Vagina (tissue), 2 donors: ENCODE measurements at regions not wholly inside any gene's neighbourhood (a gene's known extent, or its start where the extent isn't known, plus 50 kb on each side); places are given as distances from the start of the nearest gene placed in this dataset.

Experiments used
- DNase-seq, 2 donors: peaks; one replicate each; pipeline ENCODE4 v3.0.0-alpha.2; 2017; ENCODE audit errors: extremely low spot score in 2 of 2
- H3K27ac ChIP-seq: fragments of 200-600 bp; sonication (generic); one replicate; pipeline ENCODE4 v1.5.1; 2019
- H3K27me3 ChIP-seq: fragments of 200-600 bp; sonication (generic); one replicate; pipeline ENCODE4 v1.5.1; 2019
- H3K36me3 ChIP-seq, 2 donors: fragments of 200-600 bp; sonication (generic); one replicate each; pipeline ENCODE4 v1.5.1; 2017 to 2019
- H3K4me1 ChIP-seq: fragments of 200-600 bp; sonication (generic); one replicate; pipeline ENCODE4 v1.5.1; 2019
- H3K4me3 ChIP-seq, 2 donors: fragments of 200-600 bp; sonication (generic); 1 replicate in 1 of 2; 2 replicates in 1 of 2; pipeline ENCODE4 v1.5.1; 2016 to 2019
- H3K9me3 ChIP-seq: fragments of 200-600 bp; sonication (generic); one replicate; pipeline ENCODE4 v1.5.1; 2019
- CTCF ChIP-seq, 3 experiments: fragments of 450-650 bp in 2 of 3; fragments of 200-600 bp in 1 of 3; sonication (generic) in 1 of 3; IDR thresholded peaks; one replicate each; pipeline ENCODE4 v1.5.1; 2017 to 2019; ENCODE audit warnings: antibody characterized with exemption in 3 of 3, mild to moderate bottlenecking in 2 of 3, moderate library complexity in 2 of 3
- POLR2A ChIP-seq, 2 donors: fragments of 450-650 bp; IDR thresholded peaks; one replicate each; pipeline ENCODE4 v1.6.1; 2017; ENCODE audit warnings: antibody characterized with exemption in 2 of 2, mild to moderate bottlenecking in 2 of 2, moderate library complexity in 2 of 2
- POLR2AphosphoS5 ChIP-seq, 2 donors: sonication (generic); formaldehyde crosslinking; IDR thresholded peaks; one replicate each; pipeline ENCODE4 v1.9.0; 2017; ENCODE audit warnings: antibody characterized with exemption in 2 of 2, mild to moderate bottlenecking in 2 of 2, low read depth in 1 of 2; ENCODE audit not compliant: insufficient read depth in 1 of 2
- intact Hi-C: fragments of 100-400 bp; cut with DNase I; formaldehyde crosslinking; loops from one replicate; pipeline ENCODE4 v1.15.1; 2023

- Histone ChIP-seq H3K27me3 (no peaks in the 10 kb centered on the region), H3K4me1 (peaks cover 7% of the 10 kb centered on the region), H3K36me3 (peaks cover 0 to 9% of the 10 kb centered on the region in 2 donors), H3K4me3 (no peak overlapping the region), H3K9me3 (no peaks in the 10 kb centered on the region), H3K27ac (no peak overlapping the region)
- intact Hi-C loops: no loop called here
- no peak for DNase-seq
- TF ChIP-seq POLR2A (IDR thresholded peaks at IDR 0.05) (no peak), POLR2AphosphoS5 (IDR thresholded peaks at IDR 0.05; ENCODE audit: insufficient read depth in 1 of 2, low read depth in 1 of 2) (no peak), CTCF (IDR thresholded peaks at IDR 0.05) (no peak)
These were observed 259.9 kb downstream of the MRTFB start for GRCh38 chr16:14331020-14331419.

GRCh38 chr16:14329727-14330350 is 258.7 kb downstream of the MRTFB start:
- intact Hi-C loops: no loop called here
- H3K27ac ChIP-seq: no peak overlapping the region
- no peak overlapping the region for H3K4me3 ChIP-seq

GRCh38 chr16:14325502-14326401 is 254.6 kb downstream of the MRTFB start:
- Histone ChIP-seq H3K27me3 (no peaks in the 10 kb centered on the region), H3K36me3 (peaks cover 0 to 9% of the 10 kb centered on the region in 2 donors), H3K4me1 (peaks cover 10% of the 10 kb centered on the region), H3K9me3 (no peaks in the 10 kb centered on the region), H3K4me3 (no peak overlapping the region), H3K27ac (no peak overlapping the region)
- TF ChIP-seq CTCF (IDR thresholded peaks at IDR 0.05) (no peak), POLR2A (IDR thresholded peaks at IDR 0.05) (no peak), POLR2AphosphoS5 (IDR thresholded peaks at IDR 0.05; ENCODE audit: insufficient read depth in 1 of 2, low read depth in 1 of 2) (no peak)
- no peak for DNase-seq
- intact Hi-C loops: no loop called here

More at GRCh38 chr16:14329727-14330350, 258.7 kb downstream of the MRTFB start:
- DNase-seq: no peak
- peaks cover 0 to 9% of the 10 kb centered on the region in 2 donors for H3K36me3 ChIP-seq
- H3K9me3 ChIP-seq: no peaks in the 10 kb centered on the region
- no peaks in the 10 kb centered on the region for H3K27me3 ChIP-seq
- peaks cover 10% of the 10 kb centered on the region for H3K4me1 ChIP-seq
- TF ChIP-seq CTCF (IDR thresholded peaks at IDR 0.05) (no peak), POLR2A (IDR thresholded peaks at IDR 0.05) (no peak), POLR2AphosphoS5 (IDR thresholded peaks at IDR 0.05; ENCODE audit: insufficient read depth in 1 of 2, low read depth in 1 of 2) (no peak)

- TF ChIP-seq POLR2AphosphoS5 (IDR thresholded peaks at IDR 0.05; ENCODE audit: insufficient read depth in 1 of 2, low read depth in 1 of 2) (no peak), CTCF (IDR thresholded peaks at IDR 0.05) (no peak), POLR2A (IDR thresholded peaks at IDR 0.05) (no peak)
- no peak for DNase-seq
- Histone ChIP-seq H3K4me3 (no peak overlapping the region), H3K9me3 (no peaks in the 10 kb centered on the region), H3K27me3 (no peaks in the 10 kb centered on the region), H3K4me1 (peaks cover 10% of the 10 kb centered on the region), H3K27ac (no peak overlapping the region), H3K36me3 (peaks cover 0 to 9% of the 10 kb centered on the region in 2 donors)
- intact Hi-C loops: no loop called here
These were observed 253.5 kb downstream of the MRTFB start for GRCh38 chr16:14324581-14324980.

- no peak overlapping the region for H3K4me3 ChIP-seq
- intact Hi-C loops: no loop called here
- TF ChIP-seq POLR2A (IDR thresholded peaks at IDR 0.05) (no peak), CTCF (IDR thresholded peaks at IDR 0.05) (no peak), POLR2AphosphoS5 (IDR thresholded peaks at IDR 0.05; ENCODE audit: insufficient read depth in 1 of 2, low read depth in 1 of 2) (no peak)
- H3K27ac ChIP-seq: no peak overlapping the region
- no peaks in the 10 kb centered on the region for H3K9me3 ChIP-seq
- H3K36me3 ChIP-seq: no peaks in the 10 kb centered on the region
- no peak for DNase-seq
- no peaks in the 10 kb centered on the region for H3K27me3 ChIP-seq
- peaks cover 10% of the 10 kb centered on the region for H3K4me1 ChIP-seq
These were observed 251.1 kb downstream of the MRTFB start for GRCh38 chr16:14322186-14322585.
